Activated CD4-positive, alpha-beta T cell treated with anti-CD3 and anti-CD28 coated beads, Interleukin-2, Interleukin-4, amounts not matched to agents 100 ng/mL and 50 ng/mL, durations not matched to agents 16 hours and 8 hours (primary cell): ENCODE measurements at regions not wholly inside any gene's neighbourhood (a gene's known extent, or its start where the extent isn't known, plus 50 kb on each side); places are given as distances from the start of the nearest gene placed in this dataset.
"Not testable (repeated sequence)": the region's sequence is repeated elsewhere in the genome, so short reads cannot be mapped to it uniquely, and the experiment has no call there.

Source experiments
- DNase-seq: peaks from one replicate; pipeline ENCODE4 v3.0.0-alpha.2; 2020; ENCODE audit warnings: low spot score

- DNase-seq, result no peak
These were observed 924.3 kb upstream of the CDH10 start for GRCh38 chr5:25568989-25569625.

GRCh38 chr5:25568294-25568693 lies 923.5 kb upstream of the CDH10 start:
- no peak for DNase-seq

GRCh38 chr5:25567881-25568280 lies 923.1 kb upstream of the CDH10 start:
- DNase-seq, result no peak

DNA sequence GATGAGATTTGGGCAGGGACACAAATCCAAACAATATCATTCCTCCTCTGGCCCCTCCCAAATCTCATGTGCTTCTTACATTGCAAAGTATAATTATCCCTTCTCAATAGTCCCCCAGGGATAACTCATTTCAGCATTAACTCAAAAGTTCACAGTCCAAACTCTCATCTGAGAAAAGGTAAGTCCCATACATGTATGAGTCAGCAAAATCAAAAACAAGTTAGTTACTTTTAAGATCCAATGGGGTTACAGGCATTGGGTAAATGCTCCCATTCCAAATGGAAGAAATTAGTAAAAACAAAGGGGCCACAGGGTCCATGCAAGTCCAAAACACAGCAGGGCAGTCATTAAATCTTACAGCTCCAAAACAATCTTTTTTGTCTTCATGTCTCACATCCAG lies 917.9 kb upstream of the CDH10 start:
- no peak for DNase-seq

DNA sequence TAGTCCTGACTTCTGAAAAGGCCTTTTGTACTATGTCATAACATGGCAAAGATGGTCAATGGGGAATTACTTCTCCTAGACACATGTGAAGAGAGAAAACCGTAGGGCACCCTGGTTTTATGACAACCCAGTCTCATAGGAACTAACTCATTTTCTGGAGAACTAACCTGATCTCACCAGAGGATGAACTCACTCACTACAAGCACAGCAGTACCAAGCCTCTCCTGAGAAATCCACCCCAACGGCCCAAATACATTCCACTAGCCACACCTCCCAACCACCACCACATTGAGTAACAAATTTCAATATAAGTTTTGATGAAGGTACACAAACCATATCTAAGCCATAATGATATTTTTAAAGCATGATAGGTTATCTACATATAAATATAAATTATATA lies 909.3 kb upstream of the CDH10 start:
- no peak for DNase-seq

DNA sequence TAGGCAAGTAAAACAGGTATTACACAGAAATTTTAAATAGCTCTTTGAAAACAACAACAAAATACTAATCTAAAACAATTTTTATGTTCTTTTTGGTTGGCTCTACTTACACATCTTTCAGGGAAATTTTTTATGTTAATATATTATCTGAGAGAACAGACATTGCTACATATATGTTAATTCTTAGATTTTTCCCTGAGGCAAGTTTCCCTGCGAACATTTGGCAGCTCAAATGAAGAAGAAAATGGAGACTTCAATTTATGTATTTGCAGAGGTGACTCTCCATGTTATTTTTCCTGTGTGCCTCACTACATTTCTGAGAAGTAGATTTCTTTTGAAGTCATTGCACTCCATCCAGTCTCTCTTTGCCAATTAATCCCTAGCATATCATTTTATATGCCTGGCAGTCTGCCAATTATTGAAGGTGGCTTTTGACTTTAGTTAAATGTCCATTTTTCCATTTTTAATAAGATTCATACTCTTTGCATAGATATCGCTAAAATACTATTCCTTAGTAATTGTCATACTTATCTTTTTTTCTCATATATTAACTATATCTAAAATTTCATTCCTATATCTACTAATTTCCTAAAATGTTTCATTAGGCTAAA lies 908.2 kb upstream of the CDH10 start:
- DNase-seq, result no peak

- no peak for DNase-seq
These were observed 906.0 kb upstream of the CDH10 start for GRCh38 chr5:25550793-25551192.

- DNase-seq, result peak; percentile 15
These were observed 900.0 kb upstream of the CDH10 start for GRCh38 chr5:25544652-25545249.

GRCh38 chr5:25540628-25541027 lies 895.9 kb upstream of the CDH10 start:
- DNase-seq, result no peak

GRCh38 chr5:25539536-25539935 lies 894.8 kb upstream of the CDH10 start:
- DNase-seq, result no peak

DNA sequence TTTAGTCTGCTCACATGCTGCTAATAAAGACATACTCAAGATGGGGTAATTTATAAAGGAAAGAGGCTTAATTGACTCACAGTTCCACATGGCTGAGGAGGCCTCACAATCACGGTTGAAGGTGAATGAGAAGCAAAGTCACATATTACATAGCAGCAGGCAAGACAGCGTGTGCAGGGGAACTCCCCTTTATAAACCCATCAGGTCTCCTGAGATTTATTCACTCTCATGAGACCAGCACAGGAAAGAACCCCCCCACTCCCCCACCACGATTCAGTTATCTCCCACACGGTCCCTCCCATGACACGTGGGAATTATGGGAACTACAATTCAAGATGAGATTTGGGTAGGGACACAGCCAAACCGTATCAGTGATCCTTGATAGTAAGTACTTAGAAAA lies 891.7 kb upstream of the CDH10 start:
- DNase-seq, result not testable (repeated sequence)

DNA sequence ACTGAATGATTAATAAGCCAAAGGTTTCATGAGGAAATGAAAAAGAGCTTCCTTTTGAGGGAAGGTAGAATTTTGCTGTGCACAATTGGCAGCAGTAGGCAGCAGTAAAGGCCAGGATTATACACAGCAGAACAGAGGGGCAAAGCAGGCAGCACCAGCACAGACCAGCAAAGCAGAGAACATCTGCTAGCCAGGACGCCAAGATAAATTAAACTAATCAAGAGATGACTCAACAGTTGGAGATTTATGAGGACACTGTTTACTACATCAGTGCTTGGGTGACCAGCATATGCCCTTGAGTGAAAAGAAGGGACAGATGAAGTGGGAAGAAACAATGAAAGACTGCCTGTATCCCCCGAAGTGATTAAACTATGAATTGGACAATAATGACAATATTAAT lies 871.4 kb upstream of the CDH10 start:
- DNase-seq, result no peak

DNA sequence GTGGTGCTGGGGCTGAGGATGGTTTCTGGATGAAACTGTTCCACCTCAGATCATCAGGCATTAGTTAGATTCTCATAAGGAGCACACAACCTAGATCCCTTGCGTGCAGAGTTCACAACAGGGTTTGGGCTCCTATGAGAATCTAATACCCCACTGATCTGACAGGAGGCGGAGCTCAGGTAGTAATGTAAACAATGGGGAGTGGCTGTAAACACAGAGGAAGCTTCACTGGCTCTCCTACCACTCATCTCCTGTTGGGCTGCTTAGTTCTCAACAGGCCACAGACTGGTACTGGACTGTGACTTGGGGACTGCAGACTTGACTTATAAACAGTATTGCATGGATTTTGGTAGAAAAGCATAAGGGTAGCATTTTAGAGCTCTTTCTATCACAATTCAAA lies 870.7 kb upstream of the CDH10 start:
- DNase-seq, result no peak

GRCh38 chr5:25510692-25511091 lies 865.9 kb upstream of the CDH10 start:
- DNase-seq, result not testable (repeated sequence)

DNA sequence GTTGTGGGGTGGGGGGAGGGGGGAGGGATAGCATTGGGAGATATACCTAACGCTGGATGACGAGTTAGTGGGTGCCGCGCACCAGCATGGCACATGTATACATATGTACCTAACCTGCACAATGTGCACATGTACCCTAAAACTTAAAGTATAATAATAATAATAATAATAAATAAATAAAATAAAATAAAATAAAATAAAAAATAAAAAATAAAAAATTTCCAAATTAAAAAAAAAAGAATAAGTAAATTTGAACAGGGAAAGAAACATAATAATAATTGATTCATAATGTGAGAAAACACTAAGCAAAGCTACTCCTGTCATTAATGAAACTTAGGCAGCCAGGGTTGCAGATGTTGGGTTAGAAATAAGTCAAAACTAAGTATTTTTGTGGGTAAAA lies 863.2 kb upstream of the CDH10 start:
- DNase-seq, result not testable (repeated sequence)

DNA sequence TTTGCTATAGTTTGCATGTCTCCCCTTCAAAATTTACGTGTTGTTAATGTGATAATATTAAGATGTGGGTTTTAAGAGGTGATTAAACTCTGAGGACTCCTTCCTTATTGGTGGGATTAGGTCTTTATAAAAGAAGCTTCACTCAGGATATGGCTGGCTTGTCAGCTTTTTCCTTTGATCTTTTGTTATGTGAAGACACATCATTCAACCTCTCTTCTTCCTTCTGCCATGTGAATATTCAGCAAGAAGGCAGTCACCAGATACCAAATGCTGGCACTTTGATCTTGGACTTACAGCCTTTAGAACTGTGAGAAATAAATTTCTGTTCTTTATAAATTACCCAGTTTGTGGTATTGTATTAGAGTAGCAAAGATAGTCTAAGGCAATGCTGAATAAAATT lies 855.9 kb upstream of the CDH10 start:
- no peak for DNase-seq

DNA sequence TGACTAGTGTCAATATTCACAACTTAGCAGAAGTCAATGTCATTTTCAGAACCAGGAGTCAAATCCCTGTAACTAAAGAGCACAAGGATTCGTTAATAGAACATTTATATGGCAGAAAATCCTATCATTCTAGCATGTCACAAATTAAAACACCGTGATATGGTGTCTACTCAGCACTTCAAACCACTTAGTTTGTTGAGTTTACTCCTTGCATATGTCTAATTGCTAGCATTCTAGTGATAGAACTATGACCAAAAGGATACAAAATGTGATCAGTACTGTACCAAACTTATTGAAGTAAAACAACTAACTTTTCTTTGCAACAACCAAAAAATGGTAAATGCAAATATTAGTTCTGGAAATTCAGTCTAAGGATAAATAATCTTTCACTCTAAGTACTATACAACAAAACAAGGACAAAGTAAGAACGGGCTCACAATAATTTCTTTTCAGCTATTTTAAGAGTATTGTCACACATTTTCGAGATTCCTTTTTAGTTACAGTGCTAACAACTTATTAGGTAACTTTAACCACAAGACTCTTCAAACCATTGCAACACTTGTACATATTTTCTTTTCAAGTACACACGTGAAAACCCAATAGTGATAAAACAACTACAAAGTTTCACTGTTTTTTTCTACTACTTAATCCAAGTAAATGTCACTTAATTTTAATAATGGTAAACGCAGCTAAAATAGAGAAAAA lies 845.2 kb upstream of the CDH10 start:
- DNase-seq, result no peak

DNA sequence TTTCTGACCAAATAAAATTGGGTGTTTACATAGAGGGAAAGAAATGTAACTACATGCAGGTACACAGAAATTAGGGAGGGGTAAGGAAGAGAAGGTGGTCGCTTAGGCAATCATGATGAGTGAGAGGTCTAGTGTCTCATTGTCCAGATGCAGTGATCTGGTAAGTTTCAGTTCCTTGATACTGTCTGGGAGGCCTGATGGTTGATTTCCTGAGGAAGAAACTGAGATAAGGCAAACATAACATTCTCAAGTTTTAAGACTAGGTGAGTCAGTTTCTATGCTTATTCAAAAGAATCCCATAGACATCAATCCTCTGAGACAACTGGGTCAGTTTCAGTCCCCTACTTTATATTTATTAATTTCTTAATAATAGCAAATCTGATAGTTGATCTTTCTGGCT lies 843.3 kb upstream of the CDH10 start:
- DNase-seq, result no peak

GRCh38 chr5:25484391-25484790 lies 839.6 kb upstream of the CDH10 start:
- no peak for DNase-seq

GRCh38 chr5:25481463-25481862 lies 836.7 kb upstream of the CDH10 start:
- no peak for DNase-seq

DNA sequence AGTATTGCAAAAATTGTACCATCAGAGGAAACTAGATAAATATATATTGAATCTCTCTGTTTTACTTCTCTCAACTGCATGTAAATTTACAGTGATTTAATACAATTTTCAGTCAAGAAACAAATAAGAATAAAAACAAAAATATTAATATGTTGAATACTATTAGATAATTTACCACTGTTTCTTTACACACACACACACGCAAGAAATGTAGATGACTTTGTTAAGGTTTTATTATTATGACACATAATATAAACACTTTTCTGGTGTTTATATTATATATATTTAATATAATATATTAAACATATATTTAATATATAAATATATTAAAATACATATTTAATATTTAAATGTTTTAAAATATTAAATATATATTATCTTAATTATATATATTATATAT lies 814.3 kb upstream of the CDH10 start:
- DNase-seq, result no peak

- no peak for DNase-seq
These were observed 813.9 kb upstream of the CDH10 start for GRCh38 chr5:25458628-25459027.

GRCh38 chr5:25453500-25453899 lies 808.7 kb upstream of the CDH10 start:
- no peak for DNase-seq
